Right lobe of liver (tissue), 4 donors: ENCODE measurements at regions not wholly inside any gene's neighbourhood (a gene's known extent, or its start where the extent isn't known, plus 50 kb on each side); places are given as distances from the start of the nearest gene placed in this dataset.

Experiments used
- POLR2A ChIP-seq: fragments of 450-650 bp; IDR thresholded peaks from one replicate; pipeline ENCODE4 v1.6.1; 2017; ENCODE audit warnings: antibody characterized with exemption, mild to moderate bottlenecking
- TF ChIP-seq, protein P1 (sequence below), 4 donors: fragments of 200-600 bp in 3 of 4; fragments of 450-650 bp in 1 of 4; IDR thresholded peaks; one replicate each; pipeline versions ENCODE4 v1.5.1 to v1.8.0; 2016 to 2022; ENCODE audit warnings: antibody characterized with exemption in 4 of 4, mild to moderate bottlenecking in 2 of 4
- donor health status: DM: no; HTN: no; CAD: no.
- donor health status: DM: no; HTN: no; CAD: no.
- donor health status: DM: no; HTN: yes; CAD: no.

DNA sequence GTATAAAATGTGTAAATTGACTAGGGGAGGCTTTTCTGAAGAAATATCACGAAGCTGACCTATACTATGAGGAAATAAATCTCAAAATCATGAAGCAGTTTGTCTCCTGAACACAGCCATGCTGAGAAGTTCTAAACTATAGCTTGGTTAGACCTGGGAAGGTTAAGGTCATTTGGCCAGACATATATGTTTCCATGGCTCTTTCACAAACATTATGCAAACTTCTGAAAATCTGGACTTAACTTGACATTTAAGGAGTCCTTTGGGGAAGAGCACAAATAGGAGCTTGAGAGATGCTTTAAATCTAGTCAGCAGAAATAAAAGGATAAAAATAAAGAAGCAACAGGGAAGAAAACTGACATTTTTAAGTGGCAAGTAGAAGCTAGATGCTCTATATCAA is 115.9 kb upstream of the MEOX2 start:
- TF ChIP-seq, protein P1, sequence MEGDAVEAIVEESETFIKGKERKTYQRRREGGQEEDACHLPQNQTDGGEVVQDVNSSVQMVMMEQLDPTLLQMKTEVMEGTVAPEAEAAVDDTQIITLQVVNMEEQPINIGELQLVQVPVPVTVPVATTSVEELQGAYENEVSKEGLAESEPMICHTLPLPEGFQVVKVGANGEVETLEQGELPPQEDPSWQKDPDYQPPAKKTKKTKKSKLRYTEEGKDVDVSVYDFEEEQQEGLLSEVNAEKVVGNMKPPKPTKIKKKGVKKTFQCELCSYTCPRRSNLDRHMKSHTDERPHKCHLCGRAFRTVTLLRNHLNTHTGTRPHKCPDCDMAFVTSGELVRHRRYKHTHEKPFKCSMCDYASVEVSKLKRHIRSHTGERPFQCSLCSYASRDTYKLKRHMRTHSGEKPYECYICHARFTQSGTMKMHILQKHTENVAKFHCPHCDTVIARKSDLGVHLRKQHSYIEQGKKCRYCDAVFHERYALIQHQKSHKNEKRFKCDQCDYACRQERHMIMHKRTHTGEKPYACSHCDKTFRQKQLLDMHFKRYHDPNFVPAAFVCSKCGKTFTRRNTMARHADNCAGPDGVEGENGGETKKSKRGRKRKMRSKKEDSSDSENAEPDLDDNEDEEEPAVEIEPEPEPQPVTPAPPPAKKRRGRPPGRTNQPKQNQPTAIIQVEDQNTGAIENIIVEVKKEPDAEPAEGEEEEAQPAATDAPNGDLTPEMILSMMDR (IDR thresholded peaks at IDR 0.05): no peak
- no peak for TF ChIP-seq POLR2A
